Activated CD4-positive, CD25-positive, alpha-beta regulatory T cell treated with anti-CD3 and anti-CD28 coated beads, Interleukin-2, amount 50 U/mL, for 72 hours (primary cell): ENCODE measurements at regions not wholly inside any gene's neighbourhood (a gene's known extent, or its start where the extent isn't known, plus 50 kb on each side); places are given as distances from the start of the nearest gene placed in this dataset.

Experiments used
- DNase-seq: peaks from one replicate; pipeline ENCODE4 v3.0.0; 2021

DNA sequence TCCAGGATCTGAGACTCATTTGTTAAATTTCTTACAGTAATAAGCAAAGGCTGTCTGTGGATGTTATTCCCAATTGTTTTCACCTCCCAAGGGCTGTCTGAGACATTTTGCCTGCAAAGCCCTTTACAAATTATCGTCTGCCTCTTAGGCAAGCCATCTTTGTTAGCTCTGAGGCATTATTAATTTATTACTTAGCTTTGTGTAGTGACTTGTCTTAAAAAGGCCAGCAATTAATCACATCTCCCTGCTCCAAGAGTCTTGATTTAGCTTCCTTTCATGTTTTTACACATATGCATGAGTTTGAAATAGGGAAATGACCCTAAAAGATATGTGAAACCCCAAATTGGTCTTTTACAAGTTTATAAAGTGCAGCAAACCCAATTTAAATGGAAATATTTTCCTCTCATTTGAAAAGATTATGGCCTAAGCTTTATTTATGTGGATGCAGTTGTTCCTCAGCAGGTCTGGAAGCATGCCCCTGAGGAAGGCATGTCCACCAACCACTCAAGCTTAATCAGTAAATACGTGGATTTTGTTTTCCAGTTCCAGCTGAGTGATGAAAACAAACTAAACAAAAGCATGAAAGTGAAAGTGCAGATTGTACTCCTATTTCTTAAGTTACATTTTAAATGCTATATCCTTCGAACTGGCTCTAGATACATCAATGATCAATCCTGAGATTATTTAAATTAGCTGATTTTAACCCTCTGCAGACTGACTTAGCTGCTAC lies 173.6 kb upstream of the LNX1 start:
- DNase-seq: no peak

GRCh38 chr4:53763813-53764597 lies 172.7 kb upstream of the LNX1 start:
- no peak for DNase-seq

DNA sequence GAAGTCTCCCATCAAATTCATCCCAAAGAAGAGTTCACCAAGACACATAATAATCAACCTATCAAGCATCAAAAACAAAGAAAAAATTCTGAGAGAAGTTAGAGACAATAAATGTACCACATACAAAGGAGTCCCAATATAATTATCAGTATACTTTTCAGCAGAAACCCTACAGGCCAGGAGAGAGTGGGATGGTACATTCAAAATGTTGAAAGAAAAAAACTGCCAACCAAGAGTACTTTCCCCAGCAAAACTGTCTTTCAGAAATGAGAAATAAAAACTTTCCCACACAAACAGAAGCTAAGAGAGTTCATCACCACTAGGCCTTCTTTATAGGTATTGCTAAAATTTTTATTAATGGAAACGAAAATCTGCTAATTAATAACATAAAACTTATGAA lies 164.4 kb upstream of the LNX1 start:
- DNase-seq: no peak

- no peak for DNase-seq
Observed at GRCh38 chr4:53752124-53752523, 160.8 kb upstream of the LNX1 start.

DNA sequence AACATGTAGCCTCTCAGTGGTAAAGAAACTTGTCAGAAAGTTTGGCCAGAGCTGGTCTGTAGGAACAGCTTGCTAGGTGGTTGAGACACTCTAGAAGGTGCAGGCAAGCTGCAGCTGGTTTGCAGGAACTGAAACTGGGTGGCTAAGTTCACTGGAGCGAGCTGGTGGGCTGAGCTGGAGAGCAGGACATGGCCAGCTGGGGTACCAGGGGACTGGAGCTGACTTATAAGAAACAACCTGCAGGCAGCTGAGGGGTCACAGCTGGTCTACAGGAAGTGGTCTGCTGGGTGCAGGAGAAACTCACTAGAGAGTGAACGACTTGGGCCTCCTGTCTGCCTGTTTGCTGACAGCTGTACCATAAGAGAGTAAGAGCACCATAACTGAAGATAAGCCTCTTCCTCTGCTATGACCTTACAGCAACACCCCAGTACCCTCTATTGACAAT lies 157.1 kb upstream of the LNX1 start:
- DNase-seq: no peak

DNA sequence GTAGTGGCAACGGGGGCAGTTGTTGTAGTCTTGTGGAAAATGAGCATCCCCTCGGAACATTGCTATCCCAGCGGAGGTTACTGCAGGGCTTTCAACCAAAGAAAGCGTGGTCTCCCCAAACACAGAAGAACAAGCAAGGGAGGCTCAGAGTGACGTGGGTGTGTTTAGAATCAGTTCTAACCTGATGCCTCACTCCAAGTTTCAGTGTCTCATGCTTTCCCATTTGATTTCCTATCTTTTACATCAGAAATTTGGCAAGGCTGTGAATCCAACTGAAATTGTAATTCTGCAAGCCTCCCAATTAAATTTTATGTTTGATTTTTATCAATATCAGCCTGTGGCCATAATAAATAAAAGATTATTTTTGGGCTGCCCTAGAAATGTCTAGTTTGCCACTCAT lies 156.1 kb upstream of the LNX1 start:
- DNase-seq: no peak

DNA sequence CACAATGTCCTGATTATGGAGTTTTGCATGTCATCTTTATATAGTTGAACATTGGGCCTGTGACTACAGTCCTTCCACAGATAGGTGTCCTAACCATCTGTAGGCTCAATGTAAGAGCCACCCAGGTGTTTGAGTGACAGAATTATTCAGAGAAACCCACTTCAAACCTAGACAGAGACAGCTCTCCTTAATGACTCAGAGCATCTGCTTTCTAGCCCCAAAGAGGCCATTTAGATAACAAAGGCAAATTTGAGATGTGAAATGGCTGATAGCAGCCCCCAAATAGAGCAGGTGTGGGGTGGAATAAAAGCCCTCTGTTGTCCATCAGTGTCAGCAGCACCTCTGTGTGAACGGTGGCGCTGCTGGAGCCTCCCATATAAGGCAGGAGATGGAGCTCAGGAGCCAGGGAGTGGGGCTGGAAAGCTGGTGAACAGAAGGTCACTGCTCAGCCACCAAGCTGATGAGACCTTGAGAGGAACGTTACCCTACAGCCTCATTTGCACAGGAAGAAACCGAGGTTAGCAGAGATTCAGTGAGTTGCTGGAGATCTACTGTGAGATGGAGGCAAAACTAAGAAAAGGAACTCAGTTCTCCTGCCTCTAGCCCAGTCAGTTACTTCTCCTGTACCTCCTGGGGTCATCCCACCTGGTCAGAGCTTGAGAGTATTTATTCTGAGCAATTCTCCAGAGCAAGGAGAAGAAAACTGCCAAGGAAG lies 153.3 kb upstream of the LNX1 start:
- no peak for DNase-seq

- DNase-seq: no peak
Observed at GRCh38 chr4:53734584-53735353, 143.5 kb upstream of the LNX1 start.

DNA sequence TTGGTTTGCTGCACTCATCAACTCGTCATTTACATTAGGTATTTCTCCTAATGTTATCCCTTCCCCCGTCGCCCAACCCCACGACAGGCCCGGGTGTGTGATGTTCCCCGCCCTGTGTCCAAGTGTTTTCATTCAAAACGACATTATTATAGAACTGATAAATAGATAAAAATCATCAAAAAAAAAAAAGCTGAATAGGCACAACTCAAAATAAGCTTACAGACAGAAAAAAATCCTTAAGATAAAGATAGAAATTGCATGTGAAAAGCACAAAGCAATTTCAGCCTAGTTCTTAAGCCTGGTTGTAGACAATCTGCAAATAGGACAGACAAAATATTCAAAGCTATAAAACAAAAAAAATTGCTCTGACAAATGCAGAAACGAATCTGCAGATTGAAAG lies 142.9 kb upstream of the LNX1 start:
- DNase-seq: no peak

DNA sequence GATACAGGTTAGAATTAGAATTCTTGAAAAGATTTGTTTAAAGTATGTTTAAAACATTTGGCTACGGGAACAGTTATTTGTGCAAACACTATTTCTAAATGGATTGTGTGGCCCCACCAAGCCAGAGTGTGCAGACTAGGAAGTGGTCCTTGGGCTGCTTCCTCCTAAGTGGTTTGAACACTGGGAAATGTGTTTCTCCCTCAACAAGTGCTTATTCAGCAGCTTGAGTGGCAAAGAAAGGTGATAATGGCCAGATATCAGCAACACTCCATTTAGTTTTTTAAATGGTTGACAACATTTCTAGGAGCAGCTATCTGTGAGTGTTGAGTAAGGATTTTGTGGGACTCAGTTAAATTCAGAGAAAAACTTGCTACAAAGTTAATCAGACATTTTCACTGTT lies 141.4 kb upstream of the LNX1 start:
- no peak for DNase-seq

GRCh38 chr4:53730031-53730805 lies 138.9 kb upstream of the LNX1 start:
- DNase-seq: no peak

GRCh38 chr4:53722110-53722509 lies 130.8 kb upstream of the LNX1 start:
- DNase-seq: no peak

DNA sequence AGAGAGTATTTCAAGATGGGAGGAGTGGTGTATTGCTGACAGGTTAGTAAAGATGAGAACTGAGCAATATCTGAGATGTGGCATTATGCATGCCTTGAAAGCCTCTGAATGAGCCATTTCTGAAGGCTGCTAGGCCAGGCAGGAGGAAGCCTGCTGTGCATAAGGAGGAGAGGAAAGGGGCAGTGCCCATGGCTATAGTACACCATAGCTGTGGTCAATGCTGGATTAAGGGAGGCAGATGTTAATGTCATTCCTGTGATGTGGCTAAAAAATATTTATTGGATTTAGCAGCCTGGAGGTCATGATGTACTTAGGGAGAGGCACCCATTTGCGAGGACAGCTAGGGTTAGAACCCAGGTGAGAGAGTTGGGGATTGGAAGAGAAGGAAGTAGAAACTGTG lies 130.0 kb upstream of the LNX1 start:
- DNase-seq: no peak

DNA sequence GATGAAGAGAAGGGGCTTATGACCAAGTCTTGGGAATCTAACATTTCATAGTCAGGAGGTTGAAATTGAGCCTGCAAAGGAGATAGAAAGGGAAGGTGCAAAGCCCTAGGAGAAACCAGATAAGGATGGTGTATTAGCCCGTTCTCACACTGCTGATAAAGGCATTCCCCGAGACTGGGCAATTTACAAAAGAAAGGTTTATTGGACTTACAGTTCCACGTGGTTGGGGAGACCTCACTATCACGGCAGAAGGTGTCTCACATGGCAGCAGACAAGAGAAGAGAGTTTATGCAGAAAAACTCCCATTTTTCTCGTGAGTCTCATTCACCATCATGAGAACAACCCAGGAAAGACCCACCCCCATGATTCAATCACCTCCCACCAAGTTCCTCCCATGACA lies 129.5 kb upstream of the LNX1 start:
- DNase-seq: no peak

- no peak for DNase-seq
Observed at GRCh38 chr4:53717064-53717549, 125.8 kb upstream of the LNX1 start.

GRCh38 chr4:53716471-53717063 lies 125.3 kb upstream of the LNX1 start:
- DNase-seq: no peak

DNA sequence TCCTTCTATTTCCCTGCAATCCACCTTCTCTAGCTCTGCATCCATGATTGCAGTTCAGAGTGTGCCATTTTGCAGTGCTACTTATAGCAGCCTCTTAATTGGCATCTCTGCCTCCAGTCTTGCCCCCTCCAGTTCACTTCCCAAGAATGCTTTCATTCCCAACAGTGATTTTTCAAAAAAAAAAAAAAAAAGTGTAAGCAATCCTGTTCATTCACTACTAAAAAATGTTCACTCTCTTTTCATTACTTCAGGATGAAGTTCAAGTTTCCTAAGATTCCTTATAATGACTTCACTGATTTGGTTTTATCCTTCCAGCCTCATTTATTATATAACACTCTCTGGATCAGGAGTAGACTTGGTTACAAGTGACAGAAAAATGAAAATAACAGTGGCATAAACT lies 124.7 kb upstream of the LNX1 start:
- DNase-seq: no peak

DNA sequence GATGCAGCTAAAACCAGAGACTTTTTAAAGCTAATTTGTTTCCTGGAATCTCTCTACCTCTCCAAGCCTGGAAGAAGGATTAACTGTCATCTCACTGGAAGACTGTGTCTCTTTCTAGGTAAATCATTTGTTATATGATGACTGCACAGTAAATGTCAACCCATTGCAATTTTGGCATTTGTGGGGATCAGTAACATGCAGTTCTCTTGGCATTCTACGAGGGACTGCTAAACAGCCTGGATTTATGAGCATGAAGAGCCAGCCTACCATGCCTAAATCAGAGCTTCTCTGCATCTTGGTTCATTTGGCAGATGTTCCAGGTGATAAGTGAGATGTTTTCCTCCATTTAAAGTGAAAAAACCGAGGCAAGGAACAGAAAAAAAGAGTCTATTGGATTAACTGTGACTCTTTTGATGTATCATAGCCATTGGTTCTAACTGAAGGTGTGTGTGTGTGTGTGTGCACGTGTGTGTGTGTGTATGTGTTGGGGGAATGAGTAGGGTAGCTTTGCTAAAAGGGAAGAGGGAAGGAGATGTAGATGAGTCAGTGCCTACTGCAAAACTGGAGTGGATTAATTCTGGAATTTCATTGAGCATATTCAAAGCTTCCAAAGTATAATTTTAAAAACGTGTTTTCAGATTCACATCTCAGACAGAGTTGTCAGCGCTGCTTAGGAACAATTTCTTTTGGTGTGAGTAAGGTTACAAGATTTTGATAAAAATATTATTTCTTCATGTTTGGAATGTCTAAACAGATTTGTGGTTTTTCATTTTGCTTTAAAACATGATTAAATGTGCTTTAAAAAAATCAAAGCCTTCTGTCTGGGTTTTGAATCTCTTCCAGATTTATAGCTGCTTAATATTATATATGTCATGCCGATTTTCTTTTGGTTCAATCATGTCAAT lies 123.2 kb upstream of the LNX1 start:
- DNase-seq: no peak

- no peak for DNase-seq
Observed at GRCh38 chr4:53713767-53714166, 122.5 kb upstream of the LNX1 start.

- no peak for DNase-seq
Observed at GRCh38 chr4:53713296-53713695, 122.0 kb upstream of the LNX1 start.
